B cell (primary cell): ENCODE measurements at regions not wholly inside any gene's neighbourhood (a gene's known extent, or its start where the extent isn't known, plus 50 kb on each side); places are given as distances from the start of the nearest gene placed in this dataset.

Source experiments
- EZH2 ChIP-seq: IDR thresholded peaks from 2 replicates; pipeline ENCODE4 v1.6.1; 2012; ENCODE audit warnings: borderline replicate concordance, low read depth, mild to moderate bottlenecking, moderate library complexity, low read length; ENCODE audit not compliant: insufficient read depth, poor library complexity, severe bottlenecking
- TF ChIP-seq, protein P1 (sequence below): fragments of 200-600 bp; IDR thresholded peaks from one replicate; pipeline ENCODE4 v1.8.0; 2022; ENCODE audit warnings: antibody characterized with exemption, mild to moderate bottlenecking

DNA sequence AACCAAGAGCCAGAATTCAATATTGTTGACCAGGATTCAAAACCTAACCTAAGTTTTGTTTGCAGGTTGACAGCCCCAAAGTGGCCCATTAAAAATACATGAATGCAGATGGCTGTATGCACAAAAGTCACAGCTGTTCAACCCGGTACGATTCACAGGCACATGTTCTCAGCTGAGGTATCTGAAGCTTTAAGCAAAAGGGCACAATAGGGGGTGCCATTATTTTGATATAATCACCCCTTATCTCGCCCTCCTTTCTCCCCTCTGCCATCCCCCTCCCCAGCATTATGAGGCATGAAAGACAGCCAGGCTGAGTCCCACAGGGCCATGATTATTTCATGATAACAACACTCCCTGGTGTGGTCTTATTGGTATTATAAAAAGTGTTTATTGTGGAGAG lies 264.9 kb downstream of the EBLN2 start:
- TF ChIP-seq, protein P1, sequence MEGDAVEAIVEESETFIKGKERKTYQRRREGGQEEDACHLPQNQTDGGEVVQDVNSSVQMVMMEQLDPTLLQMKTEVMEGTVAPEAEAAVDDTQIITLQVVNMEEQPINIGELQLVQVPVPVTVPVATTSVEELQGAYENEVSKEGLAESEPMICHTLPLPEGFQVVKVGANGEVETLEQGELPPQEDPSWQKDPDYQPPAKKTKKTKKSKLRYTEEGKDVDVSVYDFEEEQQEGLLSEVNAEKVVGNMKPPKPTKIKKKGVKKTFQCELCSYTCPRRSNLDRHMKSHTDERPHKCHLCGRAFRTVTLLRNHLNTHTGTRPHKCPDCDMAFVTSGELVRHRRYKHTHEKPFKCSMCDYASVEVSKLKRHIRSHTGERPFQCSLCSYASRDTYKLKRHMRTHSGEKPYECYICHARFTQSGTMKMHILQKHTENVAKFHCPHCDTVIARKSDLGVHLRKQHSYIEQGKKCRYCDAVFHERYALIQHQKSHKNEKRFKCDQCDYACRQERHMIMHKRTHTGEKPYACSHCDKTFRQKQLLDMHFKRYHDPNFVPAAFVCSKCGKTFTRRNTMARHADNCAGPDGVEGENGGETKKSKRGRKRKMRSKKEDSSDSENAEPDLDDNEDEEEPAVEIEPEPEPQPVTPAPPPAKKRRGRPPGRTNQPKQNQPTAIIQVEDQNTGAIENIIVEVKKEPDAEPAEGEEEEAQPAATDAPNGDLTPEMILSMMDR, result no peak
- TF ChIP-seq EZH2, result no peak
